Mucosa of descending colon (tissue), 3 donors: ENCODE measurements at regions not wholly inside any gene's neighbourhood (a gene's known extent, or its start where the extent isn't known, plus 50 kb on each side); places are given as distances from the start of the nearest gene placed in this dataset.

Source experiments
- ATAC-seq: fragments of 200-7000 bp; cut with Tn5 transposase; one replicate; pipeline ENCODE4 v1.9.1; 2020; ENCODE audit warnings: mild to moderate bottlenecking, moderate library complexity
- DNase-seq, 3 donors: peaks; one replicate each; pipeline ENCODE4 v3.0.0-alpha.2; 2020
- H3K36me3 ChIP-seq: fragments of 200-600 bp; one replicate; pipeline ENCODE4 v1.8.0; 2021; ENCODE audit warnings: low read depth, mild to moderate bottlenecking
- H3K4me1 ChIP-seq: fragments of 200-600 bp; one replicate; pipeline ENCODE4 v1.8.0; 2021; ENCODE audit warnings: low read depth, mild to moderate bottlenecking
- H3K4me3 ChIP-seq: fragments of 200-600 bp; one replicate; pipeline ENCODE4 v1.8.0; 2021; ENCODE audit warnings: mild to moderate bottlenecking
- H3K9me3 ChIP-seq: fragments of 200-600 bp; one replicate; pipeline ENCODE4 v1.8.0; 2021; ENCODE audit warnings: mild to moderate bottlenecking
- intact Hi-C, 2 donors: fragments of 100-400 bp; cut with DNase I in 1 of 2; cut with micrococcal nuclease in 1 of 2; formaldehyde crosslinking; loops; one replicate each; pipeline versions ENCODE4 v1.11.0 to v1.11.1; 2022; cut with DNase I, micrococcal nuclease
- TF ChIP-seq, protein P1 (sequence below): fragments of 200-600 bp; IDR thresholded peaks from one replicate; pipeline ENCODE4 v1.8.0; 2022; ENCODE audit warnings: antibody characterized with exemption, mild to moderate bottlenecking
- donor health status: DM: no; HTN: no; CAD: no; lungs with moderate emphysema.
- donor health status: DM: no; HTN: no; CAD: no.
- donor health status: DM: no; HTN: yes; CAD: no.

DNA sequence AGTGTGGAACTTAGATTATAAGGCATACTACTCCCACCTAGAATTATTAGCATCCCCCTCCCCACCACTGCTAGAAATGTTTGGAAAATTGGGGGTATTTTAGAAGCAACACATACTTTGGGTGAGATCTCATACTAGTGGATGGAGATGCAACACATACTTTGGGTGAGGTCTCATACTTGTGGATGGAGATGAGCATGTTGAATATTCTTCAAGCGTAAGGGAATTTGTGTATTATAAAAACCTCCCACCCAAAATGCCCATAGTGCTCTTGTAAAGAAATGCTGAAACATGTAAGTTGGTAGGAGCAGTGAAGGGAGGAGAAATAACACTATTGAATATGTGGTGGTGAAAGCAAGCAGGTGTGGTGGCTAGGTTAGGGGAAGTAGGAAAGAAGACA lies 124.0 kb upstream of the EPHA3 start:
- TF ChIP-seq, protein P1, sequence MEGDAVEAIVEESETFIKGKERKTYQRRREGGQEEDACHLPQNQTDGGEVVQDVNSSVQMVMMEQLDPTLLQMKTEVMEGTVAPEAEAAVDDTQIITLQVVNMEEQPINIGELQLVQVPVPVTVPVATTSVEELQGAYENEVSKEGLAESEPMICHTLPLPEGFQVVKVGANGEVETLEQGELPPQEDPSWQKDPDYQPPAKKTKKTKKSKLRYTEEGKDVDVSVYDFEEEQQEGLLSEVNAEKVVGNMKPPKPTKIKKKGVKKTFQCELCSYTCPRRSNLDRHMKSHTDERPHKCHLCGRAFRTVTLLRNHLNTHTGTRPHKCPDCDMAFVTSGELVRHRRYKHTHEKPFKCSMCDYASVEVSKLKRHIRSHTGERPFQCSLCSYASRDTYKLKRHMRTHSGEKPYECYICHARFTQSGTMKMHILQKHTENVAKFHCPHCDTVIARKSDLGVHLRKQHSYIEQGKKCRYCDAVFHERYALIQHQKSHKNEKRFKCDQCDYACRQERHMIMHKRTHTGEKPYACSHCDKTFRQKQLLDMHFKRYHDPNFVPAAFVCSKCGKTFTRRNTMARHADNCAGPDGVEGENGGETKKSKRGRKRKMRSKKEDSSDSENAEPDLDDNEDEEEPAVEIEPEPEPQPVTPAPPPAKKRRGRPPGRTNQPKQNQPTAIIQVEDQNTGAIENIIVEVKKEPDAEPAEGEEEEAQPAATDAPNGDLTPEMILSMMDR = no peak
- no peaks in the 10 kb centered on the region for H3K4me1 ChIP-seq
- no peaks in the 10 kb centered on the region for H3K36me3 ChIP-seq
- no peak overlapping the region for H3K4me3 ChIP-seq
- DNase-seq (no peak), ATAC-seq (no peak)
- H3K9me3 ChIP-seq = no peaks in the 10 kb centered on the region
- intact Hi-C loops = no loop called here

DNA sequence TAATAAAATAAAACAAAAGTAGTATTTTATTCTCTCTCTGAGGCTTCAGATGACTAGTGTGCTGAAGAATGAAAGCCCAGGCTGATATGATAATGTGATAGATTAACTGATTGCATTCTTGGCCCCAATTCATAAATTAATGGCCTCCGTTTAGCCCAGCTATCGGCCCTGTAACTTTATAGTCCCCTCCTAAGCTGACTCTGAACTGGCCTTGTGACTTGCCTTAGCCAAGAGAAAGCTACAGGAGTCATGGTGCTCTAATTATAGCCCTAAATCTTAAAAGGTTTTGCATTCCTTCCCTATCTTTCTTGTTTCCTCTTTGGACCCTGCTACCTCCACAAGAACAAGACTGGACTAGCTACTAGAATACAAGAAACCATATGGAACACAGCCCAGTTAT lies 123.2 kb upstream of the EPHA3 start:
- TF ChIP-seq, protein P1 = no peak
- intact Hi-C loops = no loop called here
- no peaks in the 10 kb centered on the region for H3K36me3 ChIP-seq
- H3K9me3 ChIP-seq = no peaks in the 10 kb centered on the region
- DNase-seq = no peak
- no peak overlapping the region for H3K4me3 ChIP-seq
- H3K4me1 ChIP-seq = no peaks in the 10 kb centered on the region
- ATAC-seq = no peak

DNA sequence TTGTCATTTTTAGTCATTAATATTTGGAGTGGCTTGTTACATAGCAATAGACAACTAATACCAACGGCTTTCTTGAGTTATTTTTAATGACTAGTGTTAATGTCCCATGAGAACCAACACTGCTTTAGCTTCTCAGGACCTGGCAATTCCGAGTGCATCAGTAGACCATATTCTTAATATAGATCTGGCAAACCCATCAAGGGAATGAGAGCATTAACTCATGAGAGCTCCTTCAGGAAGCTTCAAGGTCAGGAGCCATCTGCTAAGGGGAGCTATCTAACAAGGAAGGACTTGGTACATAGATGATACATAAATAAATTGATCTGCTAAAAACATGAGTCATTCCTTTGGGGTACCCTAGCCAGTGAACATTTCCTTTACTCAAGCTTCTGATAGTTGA lies 122.6 kb upstream of the EPHA3 start:
- no peaks in the 10 kb centered on the region for H3K36me3 ChIP-seq
- no peaks in the 10 kb centered on the region for H3K4me1 ChIP-seq
- TF ChIP-seq, protein P1 = no peak
- H3K4me3 ChIP-seq = no peak overlapping the region
- ATAC-seq (no peak), DNase-seq (no peak)
- intact Hi-C loops = no loop called here
- H3K9me3 ChIP-seq = no peaks in the 10 kb centered on the region

DNA sequence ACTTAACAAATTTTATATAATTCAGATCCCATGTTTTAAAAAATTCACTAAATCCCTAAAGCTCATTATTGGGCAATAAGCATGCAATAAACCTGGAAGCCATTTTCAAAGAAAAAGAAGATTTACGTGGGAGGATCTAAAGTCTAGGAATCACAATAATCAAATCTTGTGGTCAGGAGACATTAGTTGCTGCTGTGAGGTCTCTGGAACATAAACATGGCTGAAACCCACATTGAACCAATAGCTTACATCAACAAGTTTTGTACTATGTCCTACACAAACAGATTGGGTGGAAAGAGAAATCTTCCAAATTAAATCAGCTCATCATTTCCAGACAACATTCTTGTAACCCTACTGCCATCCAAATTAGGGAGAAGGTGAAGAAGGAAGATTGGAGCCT lies 121.9 kb upstream of the EPHA3 start:
- TF ChIP-seq, protein P1 = no peak
- DNase-seq (no peak), ATAC-seq (no peak)
- no peaks in the 10 kb centered on the region for H3K4me1 ChIP-seq
- no peaks in the 10 kb centered on the region for H3K9me3 ChIP-seq
- intact Hi-C loops = no loop called here
- H3K4me3 ChIP-seq = no peak overlapping the region
- H3K36me3 ChIP-seq = no peaks in the 10 kb centered on the region

DNA sequence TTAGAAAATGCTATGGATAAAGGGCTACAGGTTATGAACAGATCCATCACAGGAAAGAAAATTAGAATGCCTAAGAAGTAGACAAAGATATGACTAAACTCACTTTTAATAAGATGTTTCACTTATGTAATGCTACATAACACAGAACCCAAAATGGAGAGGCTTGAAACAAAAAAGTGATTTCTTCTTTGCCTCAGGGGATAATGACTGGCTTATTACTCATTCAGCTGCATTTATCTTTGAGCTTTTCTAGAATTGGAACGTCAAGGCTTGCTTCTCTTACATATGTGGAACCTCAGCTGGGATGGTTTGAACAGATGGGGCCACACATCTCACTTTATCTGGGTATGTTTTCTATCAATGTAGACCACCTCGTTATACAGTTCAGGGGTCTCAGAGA lies 120.6 kb upstream of the EPHA3 start:
- H3K36me3 ChIP-seq = no peaks in the 10 kb centered on the region
- intact Hi-C loops = no loop called here
- no peaks in the 10 kb centered on the region for H3K4me1 ChIP-seq
- ATAC-seq = no peak
- no peak for DNase-seq
- no peaks in the 10 kb centered on the region for H3K9me3 ChIP-seq
- no peak overlapping the region for H3K4me3 ChIP-seq
- TF ChIP-seq, protein P1 = no peak

DNA sequence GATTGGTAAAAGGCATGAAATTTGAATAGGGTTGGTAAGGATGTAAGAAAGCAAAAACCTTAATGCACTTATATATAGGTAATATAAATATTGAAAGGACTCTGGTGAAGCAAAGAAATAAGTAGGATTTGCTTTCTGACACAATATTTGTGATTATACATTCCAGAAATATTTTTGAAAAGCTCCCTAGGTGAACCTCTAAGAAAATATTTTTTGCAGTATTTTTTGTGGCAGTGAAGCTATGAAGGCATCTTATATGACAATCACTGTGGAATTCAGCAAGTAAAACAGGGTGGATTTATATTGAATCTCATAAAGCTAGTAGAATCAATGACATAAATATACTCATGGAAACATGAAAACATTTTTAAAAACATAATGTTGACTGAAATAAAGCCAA lies 119.6 kb upstream of the EPHA3 start:
- no peaks in the 10 kb centered on the region for H3K4me1 ChIP-seq
- intact Hi-C loops = no loop called here
- H3K36me3 ChIP-seq = no peaks in the 10 kb centered on the region
- TF ChIP-seq, protein P1 = no peak
- ATAC-seq (no peak), DNase-seq (no peak)
- no peaks in the 10 kb centered on the region for H3K9me3 ChIP-seq
- no peak overlapping the region for H3K4me3 ChIP-seq
